GM23248 (cell line): ENCODE measurements at regions not wholly inside any gene's neighbourhood (a gene's known extent, or its start where the extent isn't known, plus 50 kb on each side); places are given as distances from the start of the nearest gene placed in this dataset.

Source experiments
- EZH2 ChIP-seq: fragments of 200-600 bp; sonication (generic); IDR thresholded peaks from 2 replicates; pipeline ENCODE4 v1.6.1; 2018; ENCODE audit warnings: antibody characterized with exemption, mild to moderate bottlenecking; ENCODE audit not compliant: insufficient read depth, poor library complexity, severe bottlenecking
- EZH2phosphoT487 ChIP-seq: fragments of 200-600 bp; sonication (generic); IDR thresholded peaks from 2 replicates; pipeline ENCODE4 v1.6.1; 2018; ENCODE audit warnings: antibody characterized with exemption, moderate library complexity, mild to moderate bottlenecking, low read depth; ENCODE audit not compliant: insufficient read depth

- TF ChIP-seq EZH2phosphoT487 (no peak), EZH2 (no peak)
Measured at GRCh38 chr12:25743679-25744215, 190.7 kb upstream of the LMNTD1 start.
